Esophagus squamous epithelium (tissue), 5 donors: ENCODE measurements at regions not wholly inside any gene's neighbourhood (a gene's known extent, or its start where the extent isn't known, plus 50 kb on each side); places are given as distances from the start of the nearest gene placed in this dataset.

ENCODE experiments used
- DNase-seq: peaks from one replicate; lab custom pipeline; 2025; lab: John Stamatoyannopoulos, UW
- H3K27ac ChIP-seq, 4 donors: fragments of 200-600 bp; sonication (generic); one replicate each; pipeline ENCODE4 v1.5.1; 2016 to 2019; ENCODE audit warnings: mild to moderate bottlenecking in 1 of 4
- H3K27me3 ChIP-seq, 4 donors: fragments of 200-600 bp; sonication (generic); 1 replicate in 3 of 4; 2 replicates in 1 of 4; pipeline versions ENCODE4 v1.5.1 to v1.6.0; 2017 to 2021; ENCODE audit warnings: antibody characterized with exemption in 1 of 4
- H3K36me3 ChIP-seq, 3 donors: fragments of 200-600 bp; sonication (generic); one replicate each; pipeline ENCODE4 v1.5.1; 2016 to 2019
- H3K4me1 ChIP-seq, 3 donors: fragments of 200-600 bp; sonication (generic); one replicate each; pipeline ENCODE4 v1.5.1; 2017 to 2019
- H3K4me3 ChIP-seq, 4 donors: fragments of 200-600 bp; sonication (generic); 1 replicate in 3 of 4; 2 replicates in 1 of 4; pipeline ENCODE4 v1.5.1; 2016 to 2019; ENCODE audit warnings: mild to moderate bottlenecking in 2 of 4, moderate library complexity in 1 of 4
- H3K9me3 ChIP-seq, 3 donors: fragments of 200-600 bp; sonication (generic); one replicate each; pipeline ENCODE4 v1.5.1; 2016 to 2019
- POLR2A ChIP-seq, 4 donors: fragments of 450-650 bp; IDR thresholded peaks; one replicate each; pipeline ENCODE4 v1.6.1; 2017; ENCODE audit warnings: antibody characterized with exemption in 4 of 4, mild to moderate bottlenecking in 4 of 4, moderate library complexity in 3 of 4
- WGBS, 2 donors: methylation state at CpG; one replicate each; pipeline ENCODE4 v1.1.5; 2018; 5-methylcytosine and 5-hydroxymethylcytosine counted together
- intact Hi-C: fragments of 100-400 bp; cut with DNase I; formaldehyde crosslinking; loops from one replicate; pipeline ENCODE4 v1.15.0; 2022
- TF ChIP-seq, protein P1 (sequence below), 6 experiments: fragments of 450-650 bp in 4 of 6; fragments of 200-600 bp in 2 of 6; sonication (generic) in 2 of 6; IDR thresholded peaks; one replicate each; pipeline ENCODE4 v1.5.1; 2016 to 2019; ENCODE audit warnings: antibody characterized with exemption in 6 of 6, mild to moderate bottlenecking in 4 of 6, moderate library complexity in 4 of 6
- donor health status: DM: yes; HTN: yes; CAD: no.

DNA sequence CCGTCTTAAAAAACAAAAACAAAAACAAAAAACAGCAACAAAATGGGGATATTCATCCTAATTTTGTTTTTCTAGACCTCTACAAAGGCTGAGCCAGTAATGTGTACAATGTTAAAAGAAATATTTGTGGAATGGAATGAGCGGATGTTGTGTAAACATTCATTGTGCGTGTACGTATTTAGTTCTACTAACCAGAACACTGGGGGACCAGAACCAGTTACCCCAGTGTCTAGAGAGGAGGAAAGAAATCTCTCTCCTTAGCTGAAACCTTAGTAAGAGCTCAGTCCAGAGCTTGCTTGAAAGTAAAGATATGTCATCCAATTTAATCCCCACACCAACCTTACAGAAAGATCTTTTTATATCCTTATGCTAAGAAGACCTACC is 106.7 kb upstream of the CPEB4 start:
- WGBS, 2 donors: 39 to 44% methylated on average over 4 of the region's 4 CpGs
- intact Hi-C loops: loop anchor here (10.0 kb wide), 1 partner anchor 103 kb away; the partner anchor contains the start of gene CPEB4
- TF ChIP-seq POLR2A (IDR thresholded peaks at IDR 0.05): no peak
- TF ChIP-seq, protein P1, sequence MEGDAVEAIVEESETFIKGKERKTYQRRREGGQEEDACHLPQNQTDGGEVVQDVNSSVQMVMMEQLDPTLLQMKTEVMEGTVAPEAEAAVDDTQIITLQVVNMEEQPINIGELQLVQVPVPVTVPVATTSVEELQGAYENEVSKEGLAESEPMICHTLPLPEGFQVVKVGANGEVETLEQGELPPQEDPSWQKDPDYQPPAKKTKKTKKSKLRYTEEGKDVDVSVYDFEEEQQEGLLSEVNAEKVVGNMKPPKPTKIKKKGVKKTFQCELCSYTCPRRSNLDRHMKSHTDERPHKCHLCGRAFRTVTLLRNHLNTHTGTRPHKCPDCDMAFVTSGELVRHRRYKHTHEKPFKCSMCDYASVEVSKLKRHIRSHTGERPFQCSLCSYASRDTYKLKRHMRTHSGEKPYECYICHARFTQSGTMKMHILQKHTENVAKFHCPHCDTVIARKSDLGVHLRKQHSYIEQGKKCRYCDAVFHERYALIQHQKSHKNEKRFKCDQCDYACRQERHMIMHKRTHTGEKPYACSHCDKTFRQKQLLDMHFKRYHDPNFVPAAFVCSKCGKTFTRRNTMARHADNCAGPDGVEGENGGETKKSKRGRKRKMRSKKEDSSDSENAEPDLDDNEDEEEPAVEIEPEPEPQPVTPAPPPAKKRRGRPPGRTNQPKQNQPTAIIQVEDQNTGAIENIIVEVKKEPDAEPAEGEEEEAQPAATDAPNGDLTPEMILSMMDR (IDR thresholded peaks at IDR 0.05): no peak
- Histone ChIP-seq H3K4me1 (peaks cover 14 to 34% (median 20%) of the 10 kb centered on the region in 3 donors), H3K4me3 (no peak overlapping the region), H3K9me3 (no peaks in the 10 kb centered on the region), H3K36me3 (no peaks in the 10 kb centered on the region), H3K27me3 (no peaks in the 10 kb centered on the region), H3K27ac (peak overlapping the region; percentile 77 to 93 (median 90))
- no peak for DNase-seq

DNA sequence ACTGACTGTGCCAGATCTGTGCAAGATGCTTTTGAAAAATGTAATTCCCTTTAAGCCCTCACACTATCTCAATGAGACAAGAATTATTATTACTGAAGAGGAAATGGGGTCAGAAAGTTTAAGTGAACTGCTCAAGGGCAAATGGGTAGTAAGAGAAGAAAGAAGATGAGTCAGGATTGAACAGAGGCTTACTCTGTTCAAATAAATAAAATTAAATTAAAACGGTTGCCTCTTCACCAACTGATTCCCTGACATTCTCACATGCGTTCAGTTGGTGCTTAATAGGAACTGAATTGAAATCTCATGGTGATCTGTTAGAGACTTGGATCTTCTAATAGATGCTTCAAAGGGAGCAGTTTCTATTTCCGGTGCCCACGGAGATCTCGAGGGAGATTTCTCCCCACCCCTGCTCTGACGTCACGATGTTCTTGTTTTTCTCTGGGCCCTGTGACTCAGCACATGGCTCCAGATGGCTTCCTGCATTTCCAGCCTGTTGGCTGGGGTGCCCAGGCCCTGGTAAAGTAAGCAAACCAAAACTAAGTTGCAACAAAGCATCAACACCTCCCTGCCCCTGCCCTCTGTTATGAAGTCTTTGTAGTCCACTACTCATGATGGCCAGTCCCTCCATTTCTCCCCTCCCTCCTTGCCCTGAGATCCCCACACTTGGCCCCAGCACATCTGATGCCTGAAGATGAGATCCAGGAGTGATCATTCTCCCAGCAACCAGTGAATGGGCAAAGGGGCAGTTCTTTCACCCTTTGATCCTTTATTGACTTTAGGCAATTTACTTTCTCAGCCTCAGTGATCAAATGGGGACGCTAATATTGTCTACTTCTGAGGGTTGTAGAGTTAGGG is 106.1 kb upstream of the CPEB4 start:
- Histone ChIP-seq H3K27me3 (no peaks in the 10 kb centered on the region), H3K9me3 (no peaks in the 10 kb centered on the region), H3K36me3 (no peaks in the 10 kb centered on the region), H3K4me1 (peaks cover 14 to 34% (median 20%) of the 10 kb centered on the region in 3 donors), H3K27ac (peak overlapping the region; percentile 77 to 93 (median 90)), H3K4me3 (peak overlapping the region in 1 of 4 donors; percentile 31)
- TF ChIP-seq POLR2A (IDR thresholded peaks at IDR 0.05): no peak
- TF ChIP-seq, protein P1 (IDR thresholded peaks at IDR 0.05): no peak
- intact Hi-C loops: loop anchor here (10.0 kb wide), 1 partner anchor 103 kb away; the partner anchor contains the start of gene CPEB4
- peak; percentile 32 for DNase-seq
- WGBS, 2 donors: 16% methylated on average over 8 of the region's 8 CpGs

DNA sequence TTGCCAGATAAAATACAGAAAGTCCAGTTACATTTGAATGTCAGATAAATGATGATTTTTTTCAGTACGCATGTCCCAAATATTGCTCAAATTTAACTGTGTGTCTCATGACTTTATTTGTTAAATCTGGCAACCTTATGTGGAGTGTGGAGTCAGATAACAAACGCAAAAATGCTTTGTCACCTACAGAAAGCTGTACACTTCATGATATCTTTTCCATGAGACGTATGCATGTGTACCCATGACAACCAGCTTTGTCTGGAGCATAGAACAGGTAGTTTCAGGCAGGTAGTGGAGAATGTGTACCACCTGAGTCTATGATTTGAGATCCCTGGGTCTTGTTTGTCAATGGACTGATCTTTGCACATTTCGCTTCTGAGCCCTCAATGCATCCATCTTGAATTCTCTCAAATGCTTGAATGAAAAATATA is 105.5 kb upstream of the CPEB4 start:
- intact Hi-C loops: loop anchor here (10.0 kb wide), 1 partner anchor 102 kb away; the partner anchor contains the start of gene CPEB4
- H3K4me1 ChIP-seq: peaks cover 14 to 34% (median 20%) of the 10 kb centered on the region in 3 donors
- peak overlapping the region; percentile 77 to 93 (median 90) for H3K27ac ChIP-seq
- TF ChIP-seq, protein P1 (IDR thresholded peaks at IDR 0.05): no peak
- TF ChIP-seq POLR2A (IDR thresholded peaks at IDR 0.05): no peak
- no peak for DNase-seq
- 83 to 89% methylated on average over 4 of the region's 4 CpGs for WGBS, 2 donors
- H3K27me3 ChIP-seq: no peaks in the 10 kb centered on the region
- no peaks in the 10 kb centered on the region for H3K9me3 ChIP-seq
- no peak overlapping the region for H3K4me3 ChIP-seq
- no peaks in the 10 kb centered on the region for H3K36me3 ChIP-seq

DNA sequence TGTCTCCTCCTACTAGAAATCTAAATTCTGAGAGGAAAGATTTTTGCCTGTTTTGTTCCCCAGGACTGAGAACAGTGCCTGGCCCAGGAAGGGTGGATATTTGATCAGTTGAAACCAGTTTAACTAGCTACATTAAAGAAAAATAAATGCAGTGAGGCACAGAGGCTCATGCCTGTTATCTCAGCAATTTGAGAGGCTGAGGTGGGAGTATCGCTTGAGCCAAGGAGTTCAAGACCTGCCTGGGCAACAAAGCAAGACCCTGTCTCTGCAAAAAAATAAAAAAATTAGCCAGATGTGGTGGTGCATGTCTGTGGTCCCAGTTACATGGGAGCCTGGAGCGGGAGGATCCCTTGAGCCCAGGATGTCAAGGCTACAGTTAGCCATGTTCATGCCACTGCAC is 104.8 kb upstream of the CPEB4 start:
- H3K4me1 ChIP-seq: peaks cover 14 to 34% (median 20%) of the 10 kb centered on the region in 3 donors
- no peaks in the 10 kb centered on the region for H3K27me3 ChIP-seq
- no peak for DNase-seq
- WGBS, 2 donors: 100% methylated on average over 2 of the region's 2 CpGs
- intact Hi-C loops: loop anchor here (10.0 kb wide), 1 partner anchor 101 kb away; the partner anchor contains the start of gene CPEB4
- no peaks in the 10 kb centered on the region for H3K36me3 ChIP-seq
- H3K27ac ChIP-seq: peak overlapping the region in 3 of 4 donors; percentile 77 to 91 (median 90)
- TF ChIP-seq POLR2A (IDR thresholded peaks at IDR 0.05): no peak
- TF ChIP-seq, protein P1 (IDR thresholded peaks at IDR 0.05): no peak
- no peak overlapping the region for H3K4me3 ChIP-seq
- no peaks in the 10 kb centered on the region for H3K9me3 ChIP-seq

DNA sequence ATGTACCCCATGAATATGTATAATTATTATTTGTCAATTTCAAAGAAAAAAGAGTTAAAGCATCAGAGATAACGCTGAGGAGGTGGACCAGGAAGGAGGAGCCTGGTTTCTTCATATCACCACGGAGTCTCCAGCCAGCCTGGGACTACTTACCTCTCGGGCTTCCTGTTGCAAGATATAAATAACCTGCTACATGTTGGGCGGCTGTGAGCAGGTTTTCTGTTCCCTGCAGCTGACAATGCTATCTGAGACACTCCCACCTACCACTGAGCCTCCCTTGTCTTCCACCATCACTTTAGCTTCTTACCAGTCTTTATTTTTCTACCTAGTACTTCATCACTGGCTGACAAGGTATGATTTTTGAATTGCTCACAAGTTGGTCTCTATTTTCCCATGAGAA is 102.7 kb upstream of the CPEB4 start:
- H3K27ac ChIP-seq: no peak overlapping the region
- H3K4me1 ChIP-seq: peaks cover 14 to 33% (median 20%) of the 10 kb centered on the region in 3 donors
- H3K27me3 ChIP-seq: no peaks in the 10 kb centered on the region
- intact Hi-C loops: loop anchor here (10.0 kb wide), 1 partner anchor 99 kb away; the partner anchor contains the start of gene CPEB4
- DNase-seq: no peak
- 84 to 95% methylated on average over 4 of the region's 4 CpGs for WGBS, 2 donors
- no peak for TF ChIP-seq POLR2A (IDR thresholded peaks at IDR 0.05)
- TF ChIP-seq, protein P1 (IDR thresholded peaks at IDR 0.05): no peak
- no peak overlapping the region for H3K4me3 ChIP-seq
- no peaks in the 10 kb centered on the region for H3K9me3 ChIP-seq
- H3K36me3 ChIP-seq: no peaks in the 10 kb centered on the region
